Large intestine (tissue), 3 donors: ENCODE measurements at regions not wholly inside any gene's neighbourhood (a gene's known extent, or its start where the extent isn't known, plus 50 kb on each side); places are given as distances from the start of the nearest gene placed in this dataset.
"Not testable (repeated sequence)": the region's sequence is repeated elsewhere in the genome, so short reads cannot be mapped to it uniquely, and the experiment has no call there.

Source experiments
- DNase-seq, 2 donors: peaks; one replicate each; pipeline versions ENCODE4 v3.0.0 to v3.0.0-alpha.2; 2013
- H3K27ac ChIP-seq: one replicate; pipeline ENCODE4 v1.5.1; 2013; ENCODE audit warnings: low read length
- H3K27me3 ChIP-seq: 2 replicates; pipeline ENCODE4 v1.6.1; 2013; ENCODE audit warnings: low read length; ENCODE audit not compliant: control insufficient read depth, insufficient read depth
- H3K36me3 ChIP-seq: 2 replicates; pipeline ENCODE4 v1.6.1; 2013; ENCODE audit warnings: low read length; ENCODE audit not compliant: control insufficient read depth, insufficient read depth
- H3K4me1 ChIP-seq: one replicate; pipeline ENCODE4 v1.6.1; 2013; ENCODE audit warnings: low read length; ENCODE audit not compliant: control insufficient read depth, insufficient read depth
- H3K4me3 ChIP-seq: one replicate; pipeline ENCODE4 v1.5.1; 2013; ENCODE audit warnings: low read length
- H3K9me3 ChIP-seq: one replicate; pipeline ENCODE4 v1.6.1; 2013; ENCODE audit warnings: mild to moderate bottlenecking, low read depth, low read length, moderate library complexity; ENCODE audit not compliant: control insufficient read depth
- WGBS: methylation state at CpG from one replicate; pipeline ENCODE4 v1.1.5; 2013; ENCODE audit warnings: low lambda C conversion rate; ENCODE audit not compliant: insufficient coverage; 5-methylcytosine and 5-hydroxymethylcytosine counted together

DNA sequence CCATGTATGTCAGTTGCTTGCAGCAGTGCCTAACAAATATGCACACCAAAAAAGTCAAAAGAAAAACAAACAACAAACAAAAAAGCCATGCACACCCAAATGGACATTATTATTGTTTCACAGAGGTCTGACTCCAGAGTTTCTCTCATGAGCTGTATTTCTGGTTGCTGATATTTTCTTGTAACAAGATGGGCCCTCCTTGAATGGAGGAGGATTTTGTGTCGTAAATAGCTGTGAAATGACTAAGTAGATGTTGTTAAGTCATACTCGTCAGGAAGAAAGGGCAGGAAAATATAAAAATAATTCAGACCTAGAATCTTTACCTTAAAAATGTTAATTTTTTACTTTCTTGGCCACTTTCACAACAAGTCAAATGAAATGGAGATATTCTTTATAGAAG is 96.0 kb downstream of the PLEKHG1 start:
- DNase-seq = no peak
- H3K4me1 ChIP-seq = no peaks in the 10 kb centered on the region
- H3K4me3 ChIP-seq = no peak overlapping the region
- H3K9me3 ChIP-seq = no peaks in the 10 kb centered on the region
- 40% methylated on average over 1 of the region's 2 CpGs for WGBS
- no peak overlapping the region for H3K27ac ChIP-seq
- no peaks in the 10 kb centered on the region for H3K27me3 ChIP-seq
- H3K36me3 ChIP-seq = no peaks in the 10 kb centered on the region

GRCh38 chr6:150696190-150696589 is 96.5 kb downstream of the PLEKHG1 start:
- Histone ChIP-seq H3K36me3 (no peaks in the 10 kb centered on the region), H3K4me1 (no peaks in the 10 kb centered on the region), H3K9me3 (no peaks in the 10 kb centered on the region), H3K27me3 (no peaks in the 10 kb centered on the region), H3K27ac (peak overlapping the region; percentile 5), H3K4me3 (no peak overlapping the region)
- WGBS = no CpG with 5 or more reads among the region's 8 CpGs
- DNase-seq = no peak

- not testable (repeated sequence) for H3K4me1 ChIP-seq, H3K27me3 ChIP-seq, H3K4me3 ChIP-seq, DNase-seq, H3K27ac ChIP-seq, H3K9me3 ChIP-seq, H3K36me3 ChIP-seq
- no CpG with 5 or more reads among the region's 3 CpGs for WGBS
Measured at GRCh38 chr6:150696918-150697317, 97.2 kb downstream of the PLEKHG1 start.

GRCh38 chr6:150697515-150697914 is 97.8 kb downstream of the PLEKHG1 start:
- no CpG with 5 or more reads among the region's 2 CpGs for WGBS
- no peak overlapping the region for H3K27ac ChIP-seq
- no peak for DNase-seq
- no peaks in the 10 kb centered on the region for H3K27me3 ChIP-seq
- H3K4me1 ChIP-seq = no peaks in the 10 kb centered on the region
- no peak overlapping the region for H3K4me3 ChIP-seq
- H3K36me3 ChIP-seq = no peaks in the 10 kb centered on the region
- H3K9me3 ChIP-seq = no peaks in the 10 kb centered on the region

DNA sequence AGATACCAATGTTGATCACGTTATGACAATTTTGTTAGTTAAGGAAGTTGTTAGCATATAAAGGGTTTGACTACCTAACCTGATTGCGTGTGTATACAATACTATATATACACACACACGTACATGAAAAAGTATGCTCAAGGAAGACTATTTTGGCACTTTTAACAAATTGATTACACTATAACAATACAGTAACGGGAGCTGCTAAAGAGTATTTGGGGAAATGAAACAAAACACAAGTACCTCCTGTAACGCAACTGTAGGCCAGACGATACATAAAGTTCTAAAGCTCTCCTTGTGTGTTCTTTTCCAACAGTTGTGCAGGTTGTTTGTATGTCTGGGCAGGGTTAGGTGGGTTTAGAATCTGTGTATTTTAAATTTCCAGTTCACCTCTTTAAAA is 98.7 kb downstream of the PLEKHG1 start:
- no peaks in the 10 kb centered on the region for H3K4me1 ChIP-seq
- DNase-seq = no peak
- H3K4me3 ChIP-seq = no peak overlapping the region
- no CpG with 5 or more reads among the region's 6 CpGs for WGBS
- no peaks in the 10 kb centered on the region for H3K36me3 ChIP-seq
- H3K9me3 ChIP-seq = no peaks in the 10 kb centered on the region
- no peaks in the 10 kb centered on the region for H3K27me3 ChIP-seq
- no peak overlapping the region for H3K27ac ChIP-seq

DNA sequence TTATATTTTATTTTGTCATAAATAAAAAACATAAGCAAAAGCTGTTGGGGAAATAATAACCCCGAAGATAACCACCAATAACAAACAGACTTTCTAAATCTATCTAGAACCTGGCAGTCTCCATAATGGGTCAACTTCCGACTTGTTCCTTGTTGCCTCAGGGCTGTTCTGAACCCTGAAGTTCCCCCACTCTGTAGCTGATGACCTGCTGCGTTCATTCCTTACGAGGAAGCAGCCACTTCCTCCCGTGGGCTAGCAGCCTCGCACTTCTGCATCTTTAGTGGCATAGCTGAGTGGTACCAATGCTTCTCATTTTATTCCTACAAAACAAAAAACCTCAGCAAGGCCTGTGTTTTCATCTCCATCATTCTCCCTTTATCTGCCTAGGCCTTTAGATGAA is 103.0 kb downstream of the PLEKHG1 start:
- H3K4me3 ChIP-seq = no peak overlapping the region
- H3K36me3 ChIP-seq = no peaks in the 10 kb centered on the region
- no peaks in the 10 kb centered on the region for H3K9me3 ChIP-seq
- H3K27me3 ChIP-seq = no peaks in the 10 kb centered on the region
- no peak overlapping the region for H3K27ac ChIP-seq
- no peak for DNase-seq
- no peaks in the 10 kb centered on the region for H3K4me1 ChIP-seq
- WGBS = 100% methylated on average over 1 of the region's 6 CpGs

DNA sequence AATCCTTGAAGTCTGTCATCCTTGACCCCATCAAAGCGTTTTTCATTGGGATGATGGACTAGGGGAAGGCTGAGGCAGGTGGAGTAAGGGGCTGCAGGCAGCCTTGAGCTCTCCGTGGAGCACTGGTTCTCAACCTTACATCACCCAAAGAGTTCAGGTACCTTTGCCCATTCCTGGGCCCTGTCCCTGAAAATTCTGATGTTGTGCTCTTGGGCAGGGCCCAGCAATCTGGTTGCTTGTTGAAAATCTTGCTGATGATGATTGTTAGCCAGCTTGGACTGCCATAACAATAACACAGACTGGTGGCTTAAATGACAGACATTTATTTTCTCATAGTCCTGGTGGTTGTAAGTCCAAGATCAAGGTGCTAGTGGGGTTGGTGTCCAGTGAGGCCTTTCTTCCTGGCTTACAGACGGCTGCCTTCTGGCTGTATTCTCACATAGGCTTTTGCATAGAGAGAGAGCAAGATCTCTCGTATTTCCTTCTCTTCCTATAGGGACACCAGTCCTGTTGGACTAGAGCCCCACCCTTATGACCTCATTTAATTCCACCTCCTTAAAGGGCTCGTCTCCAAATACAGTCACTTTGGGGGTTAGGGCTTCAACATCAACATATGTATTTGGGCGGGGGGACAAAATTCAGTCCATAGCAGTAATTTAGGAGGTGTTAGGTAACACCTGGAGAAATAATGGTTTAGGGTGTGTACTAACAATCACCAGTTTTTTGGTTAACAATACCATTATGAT is 104.9 kb downstream of the PLEKHG1 start:
- Histone ChIP-seq H3K9me3 (no peaks in the 10 kb centered on the region), H3K27ac (no peak overlapping the region), H3K27me3 (no peaks in the 10 kb centered on the region), H3K4me3 (no peak overlapping the region), H3K4me1 (no peaks in the 10 kb centered on the region), H3K36me3 (no peaks in the 10 kb centered on the region)
- no peak for DNase-seq
- 60% methylated on average over 1 of the region's 6 CpGs for WGBS

GRCh38 chr6:150705392-150705791 is 105.7 kb downstream of the PLEKHG1 start:
- Histone ChIP-seq H3K27me3 (no peaks in the 10 kb centered on the region), H3K27ac (no peak overlapping the region), H3K9me3 (no peaks in the 10 kb centered on the region), H3K36me3 (no peaks in the 10 kb centered on the region), H3K4me3 (no peak overlapping the region), H3K4me1 (no peaks in the 10 kb centered on the region)
- no peak for DNase-seq
- no CpG with 5 or more reads among the region's 9 CpGs for WGBS

- Histone ChIP-seq H3K27ac (no peak overlapping the region), H3K36me3 (no peaks in the 10 kb centered on the region), H3K4me1 (peaks cover 3% of the 10 kb centered on the region), H3K27me3 (no peaks in the 10 kb centered on the region), H3K4me3 (no peak overlapping the region), H3K9me3 (no peaks in the 10 kb centered on the region)
- DNase-seq = no peak
- 100% methylated on average over 1 of the region's 6 CpGs for WGBS
Measured at GRCh38 chr6:150710236-150710635, 110.6 kb downstream of the PLEKHG1 start.

DNA sequence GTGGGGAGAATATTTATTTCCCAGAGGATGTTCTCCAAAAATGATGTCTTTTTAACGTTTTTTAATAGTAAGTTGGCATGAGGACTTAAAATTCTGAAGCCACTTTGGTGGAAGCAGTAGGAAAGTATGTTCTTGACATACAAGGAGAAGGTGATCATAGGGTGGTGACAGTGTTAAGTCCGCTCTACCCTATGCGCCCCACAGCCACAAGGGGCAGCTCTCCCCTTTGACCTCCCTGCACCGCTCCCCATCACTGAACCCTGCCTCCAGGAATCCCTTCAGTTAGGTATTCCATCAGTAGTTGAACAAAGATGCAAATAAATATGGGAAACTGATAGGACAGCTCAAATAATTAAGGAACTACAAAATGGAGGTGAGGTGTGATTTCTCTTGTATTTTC is 111.4 kb downstream of the PLEKHG1 start:
- Histone ChIP-seq H3K36me3 (no peaks in the 10 kb centered on the region), H3K4me1 (peaks cover 3% of the 10 kb centered on the region), H3K4me3 (no peak overlapping the region), H3K27me3 (no peaks in the 10 kb centered on the region), H3K9me3 (no peaks in the 10 kb centered on the region), H3K27ac (no peak overlapping the region)
- no peak for DNase-seq
- WGBS = 100% methylated on average over 1 of the region's 4 CpGs
